ENCODE measurements at regions not wholly inside any gene's neighbourhood (a gene's known extent, or its start where the extent isn't known, plus 50 kb on each side); places are given as distances from the start of the nearest gene placed in this dataset.

DNA sequence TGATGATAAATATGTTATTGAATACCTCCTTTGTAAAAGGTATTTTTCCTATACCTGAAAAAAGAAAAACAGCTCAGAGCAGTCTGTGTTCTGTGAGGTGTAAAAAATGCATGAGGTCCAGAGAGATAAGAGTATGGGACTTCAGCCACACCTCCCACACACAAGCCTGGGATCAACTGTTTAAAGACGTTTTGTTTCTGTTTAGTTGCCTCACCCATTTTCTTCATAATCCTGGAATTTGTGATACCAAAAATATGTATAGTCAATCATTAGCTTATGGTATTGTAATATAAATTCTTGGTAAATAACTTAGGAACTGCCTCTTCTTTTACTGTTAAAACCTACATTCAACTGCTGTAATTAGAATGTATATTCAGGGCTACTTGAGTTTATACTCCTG lies 1322.9 kb upstream of the TMEFF2 start:
- TF ChIP-seq TAF1 (IDR thresholded peaks at IDR 0.05; ENCODE audit: low read depth) (no peak), EGR1 (IDR thresholded peaks at IDR 0.05) (no peak), CREB1 (IDR thresholded peaks at IDR 0.05; ENCODE audit: low read depth) (no peak)
